IMR-90 (cell line): ENCODE measurements at regions not wholly inside any gene's neighbourhood (a gene's known extent, or its start where the extent isn't known, plus 50 kb on each side); places are given as distances from the start of the nearest gene placed in this dataset.

Experiments
- ATAC-seq: fragments of 200-7000 bp; cut with Tn5 transposase; 2 replicates; pipeline ENCODE4 v1.9.1; 2020; ENCODE audit warnings: low read depth, mild to moderate bottlenecking, moderate library complexity
- BruUV-seq: library from RNA; stranded (reverse); fragments of 400-500 nt; replicated peaks from 2 replicates; lab custom pipeline; 2021; lab: Mats Ljungman, UMichigan
- CTCF ChIA-PET: fragments of 300-600 bp; formaldehyde crosslinking; extraction: SDS; loops from one replicate; lab custom pipeline; 2021; ENCODE audit warnings: antibody characterized with exemption; lab: Yijun Ruan, JAX
- POLR2A ChIA-PET: fragments of 300-600 bp; sonication (Branson Sonifier 250); formaldehyde crosslinking; loops from one replicate; lab custom pipeline; 2022; ENCODE audit warnings: antibody characterized with exemption; ENCODE audit not compliant: unreplicated experiment; lab: Charles Lee
- DNase-seq: peaks from one replicate; pipeline ENCODE4 v3.0.0; 2013
- H2AFZ ChIP-seq: replicated peaks from 2 replicates; pipeline ENCODE3; 2013; ENCODE audit warnings: low read length, mild to moderate bottlenecking; ENCODE audit not compliant: poor library complexity
- H2AK5ac ChIP-seq: 2 replicates; pipeline ENCODE4 v1.6.1; 2013; ENCODE audit warnings: low read depth, low read length, inconsistent platforms
- H2AK9ac ChIP-seq: replicated peaks from 2 replicates; pipeline ENCODE3; 2013; ENCODE audit warnings: mild to moderate bottlenecking, low read depth, low read length, moderate library complexity; ENCODE audit not compliant: poor library complexity
- H2BK120ac ChIP-seq: 2 replicates; pipeline ENCODE4 v1.6.1; 2013; ENCODE audit warnings: low read depth, low read length, inconsistent platforms
- H2BK15ac ChIP-seq: 3 replicates; pipeline ENCODE4 v1.6.1; 2013; ENCODE audit warnings: low read depth, low read length, inconsistent platforms
- H2BK20ac ChIP-seq: 2 replicates; pipeline ENCODE4 v1.6.1; 2013; ENCODE audit warnings: low read depth, mild to moderate bottlenecking, inconsistent platforms, low read length, moderate library complexity
- H2BK5ac ChIP-seq: 2 replicates; pipeline ENCODE4 v1.6.1; 2013; ENCODE audit warnings: mild to moderate bottlenecking, low read depth, low read length, inconsistent platforms; ENCODE audit not compliant: poor library complexity, severe bottlenecking
- H3K14ac ChIP-seq: replicated peaks from 2 replicates; pipeline ENCODE4 v1.6.1; 2013; ENCODE audit warnings: low read depth, low read length, inconsistent platforms
- H3K18ac ChIP-seq: 2 replicates; pipeline ENCODE4 v1.6.1; 2013; ENCODE audit warnings: low read depth, low read length, control low read depth
- H3K23ac ChIP-seq: 2 replicates; pipeline ENCODE4 v1.6.1; 2013; ENCODE audit warnings: low read depth, low read length, inconsistent platforms
- H3K27ac ChIP-seq: 2 replicates; pipeline ENCODE4 v1.5.1; 2013; ENCODE audit warnings: mild to moderate bottlenecking, control low read depth, low read length; ENCODE audit not compliant: insufficient read depth
- H3K27me3 ChIP-seq: 2 replicates; pipeline ENCODE4 v1.6.1; 2013; ENCODE audit warnings: low read length; ENCODE audit not compliant: control insufficient read depth, insufficient read depth
- H3K36me3 ChIP-seq: 2 replicates; pipeline ENCODE4 v1.6.1; 2013; ENCODE audit warnings: low read length, mixed read lengths; ENCODE audit not compliant: control insufficient read depth, insufficient read depth
- H3K4ac ChIP-seq: 2 replicates; pipeline ENCODE4 v1.6.1; 2013; ENCODE audit warnings: low read depth, low read length, inconsistent platforms
- H3K4me1 ChIP-seq: 2 replicates; pipeline ENCODE4 v1.6.1; 2013; ENCODE audit warnings: low read length, mixed read lengths; ENCODE audit not compliant: control insufficient read depth, insufficient read depth
- H3K4me2 ChIP-seq: 2 replicates; pipeline ENCODE4 v1.6.1; 2013; ENCODE audit warnings: low read depth, mild to moderate bottlenecking, control low read depth, low read length, moderate library complexity
- H3K4me3 ChIP-seq: 2 replicates; pipeline ENCODE4 v1.5.1; 2013; ENCODE audit warnings: low read depth, mild to moderate bottlenecking, control low read depth, low read length, moderate library complexity; ENCODE audit not compliant: insufficient read depth
- H3K56ac ChIP-seq: 2 replicates; pipeline ENCODE4 v1.6.1; 2013; ENCODE audit warnings: low read length, inconsistent platforms; ENCODE audit not compliant: insufficient read depth; ENCODE audit errors: extremely low read depth
- H3K79me1 ChIP-seq, 2 experiments: 2 replicates each; pipeline ENCODE4 v1.6.1; 2013; ENCODE audit warnings: low read length in 2 of 2, inconsistent platforms in 1 of 2, low read depth in 1 of 2
- H3K9ac ChIP-seq: 2 replicates; pipeline ENCODE4 v1.6.1; 2013; ENCODE audit warnings: low read depth, low read length, control low read depth
- H3K9me1 ChIP-seq: 2 replicates; pipeline ENCODE4 v1.6.1; 2013; ENCODE audit warnings: low read length, inconsistent platforms; ENCODE audit not compliant: insufficient read depth
- H3K9me3 ChIP-seq: 2 replicates; pipeline ENCODE4 v1.6.1; 2013; ENCODE audit warnings: low read length; ENCODE audit not compliant: control insufficient read depth, insufficient read depth
- H4K20me1 ChIP-seq: 2 replicates; pipeline ENCODE4 v1.6.1; 2013; ENCODE audit warnings: low read length, inconsistent platforms; ENCODE audit not compliant: insufficient read depth
- H4K5ac ChIP-seq: 2 replicates; pipeline ENCODE4 v1.6.1; 2013; ENCODE audit warnings: mild to moderate bottlenecking, low read depth, low read length, control low read depth
- H4K8ac ChIP-seq, 2 experiments: 2 replicates each; pipeline ENCODE4 v1.6.1; 2013; ENCODE audit warnings: low read depth in 2 of 2, low read length in 2 of 2, control low read depth in 1 of 2, inconsistent platforms in 1 of 2
- H4K91ac ChIP-seq: 2 replicates; pipeline ENCODE4 v1.6.1; 2013; ENCODE audit warnings: low read depth, low read length, inconsistent platforms; ENCODE audit not compliant: insufficient read depth
- BHLHE40 ChIP-seq: fragments of 150-350 bp; IDR thresholded peaks from 2 replicates; pipeline ENCODE4 v1.6.1; 2016; ENCODE audit warnings: mild to moderate bottlenecking, low read depth, low read length
- CEBPB ChIP-seq: IDR thresholded peaks from 2 replicates; pipeline ENCODE4 v1.6.1; 2012; ENCODE audit warnings: low read depth, low read length, improper control_type of control experiment
- CTCF ChIP-seq: conservative IDR thresholded peaks from 2 replicates; pipeline ENCODE4 v1.5.1; 2012; ENCODE audit warnings: mild to moderate bottlenecking, low read depth, low read length, improper control_type of control experiment
- FOS ChIP-seq: fragments of 150-350 bp; IDR thresholded peaks from 2 replicates; pipeline ENCODE4 v1.6.1; 2016; ENCODE audit warnings: low read depth, low read length
- MAFK ChIP-seq: IDR thresholded peaks from 2 replicates; pipeline ENCODE4 v1.6.1; 2012; ENCODE audit warnings: low read depth, low read length, improper control_type of control experiment
- MAZ ChIP-seq: IDR thresholded peaks from 2 replicates; pipeline ENCODE4 v1.6.1; 2012; ENCODE audit warnings: low read depth, mild to moderate bottlenecking, low read length, improper control_type of control experiment, moderate library complexity, borderline replicate concordance
- MXI1 ChIP-seq: IDR thresholded peaks from 2 replicates; pipeline ENCODE4 v1.6.1; 2012; ENCODE audit warnings: low read depth, mild to moderate bottlenecking, low read length, moderate library complexity, borderline replicate concordance
- POLR2A ChIP-seq: IDR thresholded peaks from 2 replicates; pipeline ENCODE4 v1.6.1; 2012; ENCODE audit warnings: mild to moderate bottlenecking, low read depth, low read length
- RAD21 ChIP-seq: IDR thresholded peaks from 2 replicates; pipeline ENCODE4 v1.6.1; 2012; ENCODE audit warnings: low read length, improper control_type of control experiment
- RCOR1 ChIP-seq: IDR thresholded peaks from 2 replicates; pipeline ENCODE4 v1.6.1; 2012; ENCODE audit warnings: mild to moderate bottlenecking, low read length, improper control_type of control experiment; ENCODE audit not compliant: insufficient replicate concordance
- RFX5 ChIP-seq: IDR thresholded peaks from 2 replicates; pipeline ENCODE4 v1.8.0; 2012; ENCODE audit warnings: low read depth, mild to moderate bottlenecking, low read length, moderate library complexity
- SMC3 ChIP-seq: fragments of 150-350 bp; IDR thresholded peaks from 2 replicates; pipeline ENCODE4 v1.6.1; 2016; ENCODE audit warnings: low read depth, mild to moderate bottlenecking, antibody characterized with exemption, low read length, moderate library complexity
- USF2 ChIP-seq: fragments of 150-350 bp; IDR thresholded peaks from 2 replicates; pipeline ENCODE4 v1.6.1; 2017; ENCODE audit warnings: mild to moderate bottlenecking, antibody characterized with exemption, low read length, low read depth
- WGBS, 2 experiments: methylation state at CpG; one replicate each; pipeline versions ENCODE4 v1.1.5 to v1.1.7; 2013; ENCODE audit warnings: missing lambda C conversion rate in 2 of 2; ENCODE audit not compliant: insufficient read length in 1 of 2; ENCODE audit errors: extremely low coverage in 2 of 2; 5-methylcytosine and 5-hydroxymethylcytosine counted together
- dilution Hi-C: fragments of 300-500 bp; cut with HindIII; formaldehyde crosslinking; loops from one replicate; pipeline ENCODE4 v1.14.3; 2018; ENCODE audit warnings: low sequenced_read_pairs; ENCODE audit not compliant: unreplicated experiment
- in situ Hi-C: fragments of 300-500 bp; cut with MboI; formaldehyde crosslinking; loops from 3 replicates; pipeline ENCODE4 v1.14.3; 2019; ENCODE audit warnings: low sequenced_read_pairs, inconsistent platforms, mixed read lengths
- intact Hi-C: fragments of 100-400 bp; cut with micrococcal nuclease; formaldehyde crosslinking; loops from 2 replicates; pipeline ENCODE4 v1.10.0; 2022

DNA sequence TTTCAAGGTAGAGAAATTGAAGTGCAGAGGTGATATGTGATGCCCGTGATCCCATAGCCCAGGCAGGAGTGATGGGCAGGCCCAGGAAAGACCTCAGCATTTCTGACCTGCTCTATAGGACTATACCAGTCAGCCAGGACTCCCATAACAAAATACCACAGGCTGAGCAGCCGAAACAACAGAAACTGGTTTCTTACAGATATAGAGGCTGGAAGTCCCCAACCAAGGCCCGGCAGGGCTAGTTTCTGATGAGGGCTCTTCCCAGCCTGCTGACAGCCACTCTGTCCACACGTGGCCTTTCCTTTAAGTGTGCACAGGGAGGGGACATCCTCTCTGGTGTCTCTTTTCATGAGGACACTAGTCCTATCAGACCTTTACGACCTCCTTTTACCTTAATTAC lies 104.2 kb upstream of the AGAP1 start:
- POLR2A ChIA-PET = no interaction called here
- no CpG with 5 or more reads among the region's 5 CpGs for WGBS, 2 experiments
- in situ Hi-C loops = no loop called here

More for the DNA sequence above, 104.2 kb upstream of the AGAP1 start:
- dilution Hi-C loops = no loop called here
- Histone ChIP-seq H3K18ac (no peak overlapping the region), H3K4me1 (peaks cover under 1% of the 10 kb centered on the region), H3K27ac (no peak overlapping the region), H3K9ac (no peak overlapping the region), H4K5ac (no peak overlapping the region), H3K14ac (no peak overlapping the region), H3K9me3 (no peaks in the 10 kb centered on the region), H2BK20ac (no peak overlapping the region), H2AK5ac (no peak overlapping the region), H3K79me1 (no peaks in the 10 kb centered on the region), H2BK15ac (no peak overlapping the region), H3K4me3 (no peak overlapping the region), H3K56ac (no peak overlapping the region), H2AK9ac (no peak overlapping the region), H2BK120ac (no peak overlapping the region), H3K4ac (no peak overlapping the region), H4K20me1 (no peaks in the 10 kb centered on the region), H3K9me1 (peaks cover 6% of the 10 kb centered on the region; the same call in 1 of the 2 replicates), H3K4me2 (no peak overlapping the region), H3K36me3 (no peaks in the 10 kb centered on the region), H2AFZ (no peak overlapping the region), H4K91ac (no peak overlapping the region), H3K23ac (no peak overlapping the region), H4K8ac (no peak overlapping the region), H2BK5ac (no peak overlapping the region), H3K27me3 (no peaks in the 10 kb centered on the region; the same call in 1 of the 2 replicates)
- no TSS peak for BruUV-seq
- ATAC-seq = no peak
- TF ChIP-seq USF2 (no peak), POLR2A (no peak), RAD21 (no peak), MAFK (no peak), BHLHE40 (no peak), MAZ (no peak), MXI1 (no peak), RFX5 (no peak), FOS (no peak), CEBPB (no peak), SMC3 (no peak), CTCF (no peak), RCOR1 (no peak)
- DNase-seq = no peak
- CTCF ChIA-PET = no interaction called here
- intact Hi-C loops = no loop called here
